H7 (cell line): ENCODE measurements at regions not wholly inside any gene's neighbourhood (a gene's known extent, or its start where the extent isn't known, plus 50 kb on each side); places are given as distances from the start of the nearest gene placed in this dataset.
"Not testable (repeated sequence)": the region's sequence is repeated elsewhere in the genome, so short reads cannot be mapped to it uniquely, and the experiment has no call there.

Experiments
- DNase-seq: peaks from one replicate; pipeline ENCODE4 v3.0.0; 2012
- H3K27me3 ChIP-seq: 2 replicates; pipeline ENCODE4 v1.6.0; 2011; ENCODE audit warnings: mild to moderate bottlenecking, low read length; ENCODE audit not compliant: control insufficient read depth, insufficient read depth
- H3K36me3 ChIP-seq: replicated peaks from 2 replicates; pipeline ENCODE4 v1.5.1; 2011; ENCODE audit warnings: low read length; ENCODE audit not compliant: control insufficient read depth, insufficient read depth
- H3K4me3 ChIP-seq: 2 replicates; pipeline ENCODE4 v1.5.1; 2011; ENCODE audit warnings: low read depth, mild to moderate bottlenecking, control low read depth, low read length, moderate library complexity; ENCODE audit not compliant: insufficient read depth

- Histone ChIP-seq H3K4me3 (no peak overlapping the region), H3K27me3 (no peaks in the 10 kb centered on the region), H3K36me3 (no peaks in the 10 kb centered on the region)
- no peak for DNase-seq
Observed at GRCh38 chr1:222948079-222948478, 133.2 kb downstream of the DISP1 start.

DNA sequence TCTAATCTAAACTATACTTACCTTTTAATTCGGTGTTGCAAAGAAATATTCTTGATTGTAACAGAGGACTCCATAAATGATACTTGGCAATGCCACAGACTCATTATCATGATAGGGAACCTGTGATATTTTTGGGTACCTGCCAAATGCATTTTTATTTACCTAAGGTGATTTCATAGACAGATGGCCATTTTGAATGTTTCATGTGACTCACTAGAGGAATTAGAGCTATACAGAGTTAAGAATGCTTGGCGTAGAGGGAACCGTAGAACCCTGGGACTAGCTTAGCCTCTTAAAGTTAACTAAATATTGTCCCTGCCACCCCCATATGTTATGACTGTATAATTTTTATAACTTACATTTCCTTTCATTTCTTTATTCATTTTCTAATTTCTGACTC, 136.1 kb downstream of the DISP1 start:
- Histone ChIP-seq H3K4me3 (no peak overlapping the region), H3K36me3 (no peaks in the 10 kb centered on the region), H3K27me3 (no peaks in the 10 kb centered on the region)
- no peak for DNase-seq

DNA sequence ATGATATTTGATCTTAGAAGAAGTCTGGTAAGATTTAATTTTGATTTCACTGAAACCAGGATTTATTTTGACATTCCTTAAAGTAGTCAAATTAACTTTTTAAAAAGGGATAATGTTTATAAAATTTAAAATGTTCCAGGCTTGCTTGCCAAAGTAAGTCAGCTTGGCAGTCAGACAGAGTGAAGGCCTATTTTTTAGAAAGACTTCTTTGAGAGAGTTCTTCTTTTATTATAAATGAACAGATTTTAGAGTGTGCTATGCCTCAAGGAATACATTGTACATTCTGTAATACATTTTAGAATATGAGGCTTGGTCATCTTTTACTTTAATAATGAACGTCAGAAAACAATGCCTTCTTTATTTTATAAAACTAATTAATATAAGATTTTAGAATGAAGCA, 138.7 kb downstream of the DISP1 start:
- Histone ChIP-seq H3K4me3 (no peak overlapping the region), H3K36me3 (no peaks in the 10 kb centered on the region), H3K27me3 (no peaks in the 10 kb centered on the region)
- DNase-seq: no peak

- Histone ChIP-seq H3K27me3 (no peaks in the 10 kb centered on the region), H3K4me3 (no peak overlapping the region), H3K36me3 (no peaks in the 10 kb centered on the region)
- DNase-seq: no peak
Observed at GRCh38 chr1:222955964-222956363, 141.1 kb downstream of the DISP1 start.

- no peaks in the 10 kb centered on the region for H3K27me3 ChIP-seq
- no peak overlapping the region for H3K4me3 ChIP-seq
- DNase-seq: no peak
- no peaks in the 10 kb centered on the region for H3K36me3 ChIP-seq
Observed at GRCh38 chr1:222956601-222957000, 141.8 kb downstream of the DISP1 start.

- Histone ChIP-seq H3K27me3 (no peaks in the 10 kb centered on the region), H3K36me3 (no peaks in the 10 kb centered on the region), H3K4me3 (no peak overlapping the region)
- DNase-seq: no peak
Observed at GRCh38 chr1:222967466-222968240, 152.8 kb downstream of the DISP1 start.

GRCh38 chr1:222970040-222970439, 155.2 kb downstream of the DISP1 start:
- H3K4me3 ChIP-seq: no peak overlapping the region

DNA sequence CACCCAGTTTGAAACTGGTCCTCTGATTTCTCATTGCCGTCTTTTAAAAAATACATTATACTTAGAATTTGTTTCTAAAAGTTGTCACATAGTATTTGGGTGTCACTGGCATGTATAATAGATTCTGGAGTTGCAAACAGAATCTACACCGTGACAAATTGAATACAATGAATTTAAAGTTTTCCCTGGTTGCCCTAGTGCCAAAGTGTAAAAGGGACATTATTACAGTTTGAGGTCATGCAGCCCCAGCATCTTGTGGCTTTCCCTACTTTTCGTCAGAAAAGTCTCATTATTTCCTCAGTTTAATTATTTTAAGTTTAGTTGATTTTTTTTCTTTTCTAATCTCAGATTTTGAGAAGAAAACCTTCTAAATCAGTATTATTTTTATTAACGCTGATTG, 155.9 kb downstream of the DISP1 start:
- DNase-seq: no peak
- no peak overlapping the region for H3K4me3 ChIP-seq
- H3K27me3 ChIP-seq: no peaks in the 10 kb centered on the region
- no peaks in the 10 kb centered on the region for H3K36me3 ChIP-seq

More at GRCh38 chr1:222970040-222970439, 155.2 kb downstream of the DISP1 start:
- Histone ChIP-seq H3K27me3 (no peaks in the 10 kb centered on the region), H3K36me3 (no peaks in the 10 kb centered on the region)
- no peak for DNase-seq

- no peak overlapping the region for H3K4me3 ChIP-seq
- DNase-seq: no peak
- H3K36me3 ChIP-seq: no peaks in the 10 kb centered on the region
- no peaks in the 10 kb centered on the region for H3K27me3 ChIP-seq
Observed at GRCh38 chr1:222971146-222971545, 156.3 kb downstream of the DISP1 start.

DNA sequence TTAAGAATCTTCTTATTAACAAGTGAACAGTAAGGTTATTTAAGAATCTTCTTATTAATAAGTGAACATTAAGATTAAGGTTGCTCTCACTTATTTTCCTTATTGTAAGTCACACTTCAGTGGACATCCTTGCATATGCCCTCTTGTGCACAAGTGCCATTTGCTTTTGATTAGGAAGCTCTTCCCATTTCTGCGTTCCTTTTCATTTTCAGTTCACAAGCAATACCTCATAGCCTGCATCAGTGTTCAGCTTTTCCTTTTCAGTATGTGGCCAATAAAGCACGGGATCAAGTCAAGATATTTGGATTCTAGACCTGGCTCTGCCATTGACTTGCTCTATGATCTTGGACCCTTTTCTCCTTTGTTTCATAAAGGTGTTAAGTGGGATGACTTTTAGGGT, 158.7 kb downstream of the DISP1 start:
- no peak for DNase-seq
- no peak overlapping the region for H3K4me3 ChIP-seq
- no peaks in the 10 kb centered on the region for H3K27me3 ChIP-seq
- no peaks in the 10 kb centered on the region for H3K36me3 ChIP-seq

- no peak overlapping the region for H3K4me3 ChIP-seq
- H3K36me3 ChIP-seq: no peaks in the 10 kb centered on the region
- H3K27me3 ChIP-seq: no peaks in the 10 kb centered on the region
- no peak for DNase-seq
Observed at GRCh38 chr1:222974496-222974895, 159.7 kb downstream of the DISP1 start.

DNA sequence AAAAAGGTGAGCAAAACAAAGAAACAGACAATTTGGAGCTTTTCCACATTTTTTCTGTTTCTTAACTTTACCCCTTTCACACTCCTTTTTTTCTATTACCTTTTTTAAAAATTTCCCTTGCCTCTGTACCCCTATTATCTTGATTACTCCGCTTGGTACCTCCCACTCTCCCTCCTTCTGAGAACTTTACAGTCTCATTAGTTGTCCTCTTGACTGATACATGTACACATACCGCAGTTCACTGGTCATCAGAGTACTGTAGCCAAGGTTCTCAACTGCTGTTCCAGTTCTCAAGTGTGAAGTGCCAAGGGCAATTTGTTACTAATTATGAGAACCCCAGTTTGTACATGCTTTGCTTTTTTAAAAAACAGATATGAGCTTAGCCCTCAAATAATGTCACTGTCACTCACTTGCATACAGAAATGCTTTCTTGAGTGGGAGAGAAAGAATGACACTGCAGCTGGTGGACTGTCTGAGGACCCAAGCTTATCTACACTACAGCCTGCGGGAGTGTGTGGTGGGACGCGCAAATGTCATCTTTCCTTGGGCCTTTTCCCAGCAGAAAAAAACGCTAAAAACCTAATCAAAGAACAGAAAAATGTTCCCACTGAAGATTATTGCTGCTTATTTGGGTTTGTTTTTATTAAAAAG, 160.8 kb downstream of the DISP1 start:
- DNase-seq: no peak
- H3K4me3 ChIP-seq: no peak overlapping the region
- H3K36me3 ChIP-seq: no peaks in the 10 kb centered on the region
- H3K27me3 ChIP-seq: no peaks in the 10 kb centered on the region

DNA sequence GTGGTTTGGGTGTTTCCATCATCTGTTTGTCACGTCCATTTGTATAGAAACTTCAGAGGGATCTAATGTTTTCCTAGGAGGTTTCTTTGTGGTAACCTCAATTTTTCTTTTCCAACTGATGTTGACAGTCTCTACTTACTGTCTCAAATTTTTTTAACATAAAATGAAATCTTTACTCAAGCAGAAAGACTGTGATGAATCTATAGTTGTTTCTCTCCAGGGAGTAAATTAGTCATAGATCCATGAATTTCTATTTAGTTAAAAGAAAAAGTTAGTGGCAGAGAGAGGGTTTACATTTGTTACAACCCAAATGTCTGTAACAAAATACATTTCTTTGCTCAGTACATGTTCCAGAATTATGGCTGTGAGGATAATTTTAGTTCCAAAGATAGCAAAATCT, 161.6 kb downstream of the DISP1 start:
- no peak overlapping the region for H3K4me3 ChIP-seq
- no peaks in the 10 kb centered on the region for H3K36me3 ChIP-seq
- H3K27me3 ChIP-seq: no peaks in the 10 kb centered on the region
- DNase-seq: no peak

DNA sequence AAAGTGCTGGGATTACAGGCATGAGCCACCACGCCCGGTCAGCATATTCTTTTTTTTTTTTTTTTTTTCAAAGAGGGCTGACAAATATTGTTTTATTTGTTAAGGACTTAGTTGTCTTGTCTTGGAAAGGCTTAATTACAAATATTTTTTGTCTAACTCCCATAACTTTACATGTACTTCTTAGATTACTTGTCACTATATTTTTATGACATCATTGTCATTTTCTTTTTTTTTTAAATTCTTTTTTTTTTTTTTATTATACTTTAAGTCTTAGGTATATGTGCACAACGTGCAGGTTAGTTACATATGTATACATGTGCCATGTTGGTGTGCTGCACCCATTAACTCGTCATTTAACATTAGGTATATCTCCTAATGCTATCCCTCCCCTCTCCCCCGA, 162.5 kb downstream of the DISP1 start:
- H3K4me3 ChIP-seq, H3K36me3 ChIP-seq, H3K27me3 ChIP-seq, DNase-seq: not testable (repeated sequence)

- DNase-seq: peak; percentile 19
- H3K4me3 ChIP-seq: no peak overlapping the region
- no peaks in the 10 kb centered on the region for H3K36me3 ChIP-seq
- H3K27me3 ChIP-seq: no peaks in the 10 kb centered on the region
Observed at GRCh38 chr1:222979561-222979960, 163.5 kb downstream of the TLR5 start.
